ENCODE measurements at regions not wholly inside any gene's neighbourhood (a gene's known extent, or its start where the extent isn't known, plus 50 kb on each side); places are given as distances from the start of the nearest gene placed in this dataset.

- no peaks in the 10 kb centered on the region for H4K20me1 ChIP-seq (ENCODE audit: low read depth, low read length)
- no peaks in the 10 kb centered on the region for H3K79me2 ChIP-seq (ENCODE audit: insufficient read depth, low read length)
- no peaks in the 10 kb centered on the region for H3F3A ChIP-seq (ENCODE audit: insufficient read depth)
- H3K27ac ChIP-seq (ENCODE audit: low read depth, low read length), result no peak overlapping the region
- H2AFZ ChIP-seq (ENCODE audit: low read depth, low read length, severe bottlenecking), result no peak overlapping the region
- no peaks in the 10 kb centered on the region for H3K9me3 ChIP-seq (ENCODE audit: insufficient read depth, low read length)
- H3K27me3 ChIP-seq (ENCODE audit: low read length), result no peaks in the 10 kb centered on the region
- no peak overlapping the region for H3K4me2 ChIP-seq (ENCODE audit: low read depth, low read length, poor library complexity, severe bottlenecking)
- H3K4me3 ChIP-seq (ENCODE audit: insufficient read depth, low read length, poor library complexity, severe bottlenecking), result no peak overlapping the region
- H3K36me3 ChIP-seq (ENCODE audit: low read length), result no peaks in the 10 kb centered on the region
- H3K9ac ChIP-seq (ENCODE audit: low read length), result no peak overlapping the region
- TF ChIP-seq EZH2phosphoT487 (conservative IDR thresholded peaks at IDR 0.05; ENCODE audit: low read length) (no peak), CTCF (IDR thresholded peaks at IDR 0.05; ENCODE audit: insufficient read depth, low read length, poor library complexity, severe bottlenecking) (no peak)
- H3K9me2 ChIP-seq (replicated peaks; ENCODE audit: insufficient read depth, low read length), result no peaks in the 10 kb centered on the region
Measured at GRCh38 chr20:39133201-39133600, 171.1 kb downstream of the DHX35 start.

GRCh38 chr20:39132511-39132910, 170.4 kb downstream of the DHX35 start:
- Histone ChIP-seq H4K20me1 (ENCODE audit: low read depth, low read length) (no peaks in the 10 kb centered on the region), H3K27ac (ENCODE audit: low read depth, low read length) (no peak overlapping the region), H3F3A (ENCODE audit: insufficient read depth) (no peaks in the 10 kb centered on the region), H3K36me3 (ENCODE audit: low read length) (no peaks in the 10 kb centered on the region), H3K79me2 (ENCODE audit: insufficient read depth, low read length) (no peaks in the 10 kb centered on the region), H3K9me3 (ENCODE audit: insufficient read depth, low read length) (no peaks in the 10 kb centered on the region), H3K27me3 (ENCODE audit: low read length) (no peaks in the 10 kb centered on the region), H2AFZ (ENCODE audit: low read depth, low read length, severe bottlenecking) (no peak overlapping the region), H3K4me2 (ENCODE audit: low read depth, low read length, poor library complexity, severe bottlenecking) (no peak overlapping the region), H3K9ac (ENCODE audit: low read length) (no peak overlapping the region), H3K9me2 (replicated peaks; ENCODE audit: insufficient read depth, low read length) (no peaks in the 10 kb centered on the region), H3K4me3 (ENCODE audit: insufficient read depth, low read length, poor library complexity, severe bottlenecking) (no peak overlapping the region)
- no peak for TF ChIP-seq EZH2phosphoT487 (conservative IDR thresholded peaks at IDR 0.05; ENCODE audit: low read length)
- TF ChIP-seq CTCF (IDR thresholded peaks at IDR 0.05; ENCODE audit: insufficient read depth, low read length, poor library complexity, severe bottlenecking), result no peak

GRCh38 chr20:39132093-39132492, 169.9 kb downstream of the DHX35 start:
- Histone ChIP-seq H3F3A (ENCODE audit: insufficient read depth) (no peaks in the 10 kb centered on the region), H3K79me2 (ENCODE audit: insufficient read depth, low read length) (no peaks in the 10 kb centered on the region), H3K36me3 (ENCODE audit: low read length) (no peaks in the 10 kb centered on the region), H3K9me3 (ENCODE audit: insufficient read depth, low read length) (no peaks in the 10 kb centered on the region), H2AFZ (ENCODE audit: low read depth, low read length, severe bottlenecking) (no peak overlapping the region), H3K4me3 (ENCODE audit: insufficient read depth, low read length, poor library complexity, severe bottlenecking) (no peak overlapping the region), H3K27ac (ENCODE audit: low read depth, low read length) (no peak overlapping the region), H3K4me2 (ENCODE audit: low read depth, low read length, poor library complexity, severe bottlenecking) (no peak overlapping the region), H3K9ac (ENCODE audit: low read length) (no peak overlapping the region), H4K20me1 (ENCODE audit: low read depth, low read length) (no peaks in the 10 kb centered on the region), H3K27me3 (ENCODE audit: low read length) (no peaks in the 10 kb centered on the region), H3K9me2 (replicated peaks; ENCODE audit: insufficient read depth, low read length) (no peaks in the 10 kb centered on the region)
- TF ChIP-seq EZH2phosphoT487 (conservative IDR thresholded peaks at IDR 0.05; ENCODE audit: low read length) (no peak), CTCF (IDR thresholded peaks at IDR 0.05; ENCODE audit: insufficient read depth, low read length, poor library complexity, severe bottlenecking) (no peak)

All from SU-DHL-6 (cell line).